GM21423 (cell line): ENCODE measurements at regions not wholly inside any gene's neighbourhood (a gene's known extent, or its start where the extent isn't known, plus 50 kb on each side); places are given as distances from the start of the nearest gene placed in this dataset.
A peak's percentile ranks its signal among the peaks of the same experiment; 100 is the strongest.
"Not testable (repeated sequence)": the region's sequence is repeated elsewhere in the genome, so short reads cannot be mapped to it uniquely, and the experiment has no call there.

Experiments used
- ATAC-seq: cut with Tn5 transposase; IDR thresholded peaks from one replicate; pipeline ENCODE4 v1.9.1; 2021; ENCODE audit warnings: mild to moderate bottlenecking, moderate library complexity; ENCODE audit not compliant: unreplicated experiment

- ATAC-seq, result no peak
Measured at GRCh38 chr2:204140246-204140645, 203.7 kb downstream of the ICOS start.

- ATAC-seq, result no peak
Measured at GRCh38 chr2:204143216-204144014, 206.9 kb downstream of the ICOS start.

- no peak for ATAC-seq
Measured at GRCh38 chr2:204144492-204144891, 207.9 kb downstream of the ICOS start.

- peak; percentile 95 for ATAC-seq
Measured at GRCh38 chr2:204145263-204145751, 208.7 kb downstream of the ICOS start.

- ATAC-seq, result no peak
Measured at GRCh38 chr2:204145791-204146190, 209.2 kb downstream of the ICOS start.

- not testable (repeated sequence) for ATAC-seq
Measured at GRCh38 chr2:204147040-204147439, 210.5 kb downstream of the ICOS start.

- no peak for ATAC-seq
Measured at GRCh38 chr2:204150721-204151120, 214.2 kb downstream of the ICOS start.

- ATAC-seq, result no peak
Measured at GRCh38 chr2:204152616-204153015, 216.1 kb downstream of the ICOS start.

GRCh38 chr2:204154863-204155262 is 218.3 kb downstream of the ICOS start:
- ATAC-seq, result no peak

- no peak for ATAC-seq
Measured at GRCh38 chr2:204156456-204156855, 219.9 kb downstream of the ICOS start.

- ATAC-seq, result no peak
Measured at GRCh38 chr2:204157684-204158083, 221.1 kb downstream of the ICOS start.

- ATAC-seq, result no peak
Measured at GRCh38 chr2:204159526-204159925, 223.0 kb downstream of the ICOS start.

- ATAC-seq, result no peak
Measured at GRCh38 chr2:204160989-204161388, 224.4 kb downstream of the ICOS start.

- ATAC-seq, result no peak
Measured at GRCh38 chr2:204161886-204162285, 225.3 kb downstream of the ICOS start.

GRCh38 chr2:204166961-204167360 is 230.4 kb downstream of the ICOS start:
- no peak for ATAC-seq

- not testable (repeated sequence) for ATAC-seq
Measured at GRCh38 chr2:204167670-204168069, 231.1 kb downstream of the ICOS start.

GRCh38 chr2:204170411-204170810 is 233.8 kb downstream of the ICOS start:
- no peak for ATAC-seq

- no peak for ATAC-seq
Measured at GRCh38 chr2:204171432-204172144, 235.0 kb downstream of the ICOS start.

GRCh38 chr2:204172145-204172600 is 235.6 kb downstream of the ICOS start:
- no peak for ATAC-seq

- no peak for ATAC-seq
Measured at GRCh38 chr2:204174034-204174433, 237.5 kb downstream of the ICOS start.

GRCh38 chr2:204175552-204176271 is 239.1 kb downstream of the ICOS start:
- no peak for ATAC-seq
